ENCODE measurements at regions not wholly inside any gene's neighbourhood (a gene's known extent, or its start where the extent isn't known, plus 50 kb on each side); places are given as distances from the start of the nearest gene placed in this dataset.

GRCh38 chr1:244246334-244246733 is 195.3 kb downstream of the ZBTB18 start:
- DNase-seq = no peak
- no peak for TF ChIP-seq CTCF (IDR thresholded peaks at IDR 0.05)
- Mint-ChIP-seq H3K36me3 (ENCODE audit: low read depth) (no peaks in the 10 kb centered on the region), H3K27ac (no peak overlapping the region), H3K4me1 (ENCODE audit: low read depth) (peaks cover 6% of the 10 kb centered on the region), H3K9me3 (no peaks in the 10 kb centered on the region), H3K27me3 (no peaks in the 10 kb centered on the region), H3K4me3 (no peak overlapping the region)
- ATAC-seq = no peak
- ChIA-PET CTCF (no interaction called here), POLR2A (no interaction called here)
- intact Hi-C loops (cut with micrococcal nuclease) = no loop called here

- Mint-ChIP-seq H3K4me1 (ENCODE audit: low read depth) (no peaks in the 10 kb centered on the region), H3K27ac (no peak overlapping the region), H3K27me3 (no peaks in the 10 kb centered on the region), H3K4me3 (no peak overlapping the region), H3K9me3 (no peaks in the 10 kb centered on the region), H3K36me3 (ENCODE audit: low read depth) (no peaks in the 10 kb centered on the region)
- POLR2A ChIA-PET = interaction anchor here (0.7 kb wide), 1 partner anchor 697 kb away, joined by 3 read pairs; no protein-coding TSS in a partner anchor
- no peak for ATAC-seq
- no peak for DNase-seq
- intact Hi-C loops (cut with micrococcal nuclease) = no loop called here
- no peak for TF ChIP-seq CTCF (IDR thresholded peaks at IDR 0.05)
- CTCF ChIA-PET = no interaction called here
Measured at GRCh38 chr1:244248426-244248825, 197.3 kb downstream of the ZBTB18 start.

GRCh38 chr1:244252211-244252610 is 199.5 kb downstream of the ADSS2 start:
- no peak overlapping the region for H3K27ac Mint-ChIP-seq
- H3K9me3 Mint-ChIP-seq = no peaks in the 10 kb centered on the region
- ChIA-PET POLR2A (no interaction called here), CTCF (no interaction called here)
- intact Hi-C loops (cut with micrococcal nuclease) = no loop called here
- no peaks in the 10 kb centered on the region for H3K4me1 Mint-ChIP-seq (ENCODE audit: low read depth)
- TF ChIP-seq CTCF (IDR thresholded peaks at IDR 0.05) = no peak
- no peaks in the 10 kb centered on the region for H3K36me3 Mint-ChIP-seq (ENCODE audit: low read depth)
- H3K27me3 Mint-ChIP-seq = no peaks in the 10 kb centered on the region
- H3K4me3 Mint-ChIP-seq = no peak overlapping the region
- ATAC-seq (no peak), DNase-seq (no peak)

GRCh38 chr1:244254467-244254866 is 197.2 kb downstream of the ADSS2 start:
- no peak for ATAC-seq

GRCh38 chr1:244255426-244255965 is 196.2 kb downstream of the ADSS2 start:
- no peaks in the 10 kb centered on the region for H3K36me3 Mint-ChIP-seq (ENCODE audit: low read depth)
- POLR2A ChIA-PET = no interaction called here
- TF ChIP-seq CTCF (IDR thresholded peaks at IDR 0.05) = no peak
- H3K4me1 Mint-ChIP-seq (ENCODE audit: low read depth) = no peaks in the 10 kb centered on the region
- no peaks in the 10 kb centered on the region for H3K9me3 Mint-ChIP-seq
- ATAC-seq (no peak), DNase-seq (no peak)
- no peak overlapping the region for H3K4me3 Mint-ChIP-seq
- peaks cover 2% of the 10 kb centered on the region for H3K27me3 Mint-ChIP-seq
- intact Hi-C loops (cut with micrococcal nuclease) = no loop called here
- H3K27ac Mint-ChIP-seq = no peak overlapping the region
- CTCF ChIA-PET = no interaction called here

More at GRCh38 chr1:244254467-244254866, 197.2 kb downstream of the ADSS2 start:
- no peaks in the 10 kb centered on the region for H3K9me3 Mint-ChIP-seq
- intact Hi-C loops (cut with micrococcal nuclease) = no loop called here
- peaks cover 2% of the 10 kb centered on the region for H3K27me3 Mint-ChIP-seq
- no peak overlapping the region for H3K27ac Mint-ChIP-seq
- no peaks in the 10 kb centered on the region for H3K36me3 Mint-ChIP-seq (ENCODE audit: low read depth)
- no peak for TF ChIP-seq CTCF (IDR thresholded peaks at IDR 0.05)
- ChIA-PET CTCF (no interaction called here), POLR2A (no interaction called here)
- H3K4me3 Mint-ChIP-seq = no peak overlapping the region
- no peaks in the 10 kb centered on the region for H3K4me1 Mint-ChIP-seq (ENCODE audit: low read depth)
- DNase-seq = no peak

Data from activated CD8-positive, alpha-beta T cell treated with anti-CD3 and anti-CD28 coated beads for 36 hours (primary cell).